GM19035 (cell line): ENCODE measurements at regions not wholly inside any gene's neighbourhood (a gene's known extent, or its start where the extent isn't known, plus 50 kb on each side); places are given as distances from the start of the nearest gene placed in this dataset.
"Not testable (repeated sequence)": the region's sequence is repeated elsewhere in the genome, so short reads cannot be mapped to it uniquely, and the experiment has no call there.

Source experiments
- ATAC-seq: cut with Tn5 transposase; IDR thresholded peaks from one replicate; pipeline ENCODE4 v1.9.1; 2021; ENCODE audit not compliant: unreplicated experiment

GRCh38 chr15:96209285-96209735, 121.2 kb upstream of the NR2F2 start:
- no peak for ATAC-seq

- ATAC-seq, result no peak
Observed at GRCh38 chr15:96213045-96213444, 117.5 kb upstream of the NR2F2 start.

- no peak for ATAC-seq
Observed at GRCh38 chr15:96213896-96214295, 116.6 kb upstream of the NR2F2 start.

- ATAC-seq, result not testable (repeated sequence)
Observed at GRCh38 chr15:96216481-96216880, 114.0 kb upstream of the NR2F2 start.

- no peak for ATAC-seq
Observed at GRCh38 chr15:96217983-96218382, 112.5 kb upstream of the NR2F2 start.

GRCh38 chr15:96218623-96219455, 111.7 kb upstream of the NR2F2 start:
- no peak for ATAC-seq

GRCh38 chr15:96219681-96220080, 110.8 kb upstream of the NR2F2 start:
- ATAC-seq, result no peak

- ATAC-seq, result no peak
Observed at GRCh38 chr15:96220657-96221056, 109.8 kb upstream of the NR2F2 start.

GRCh38 chr15:96222981-96223380, 107.5 kb upstream of the NR2F2 start:
- no peak for ATAC-seq

- ATAC-seq, result no peak
Observed at GRCh38 chr15:96223939-96224338, 106.6 kb upstream of the NR2F2 start.

GRCh38 chr15:96225642-96226259, 104.7 kb upstream of the NR2F2 start:
- no peak for ATAC-seq

GRCh38 chr15:96230526-96231181, 99.8 kb upstream of the NR2F2 start:
- no peak for ATAC-seq

- no peak for ATAC-seq
Observed at GRCh38 chr15:96232335-96232734, 98.2 kb upstream of the NR2F2 start.

GRCh38 chr15:96234109-96234892, 96.2 kb upstream of the NR2F2 start:
- ATAC-seq, result peak; percentile 55

- no peak for ATAC-seq
Observed at GRCh38 chr15:96237002-96237401, 93.5 kb upstream of the NR2F2 start.

- no peak for ATAC-seq
Observed at GRCh38 chr15:96242761-96243160, 87.7 kb upstream of the NR2F2 start.

- ATAC-seq, result no peak
Observed at GRCh38 chr15:96243701-96244100, 86.8 kb upstream of the NR2F2 start.

- no peak for ATAC-seq
Observed at GRCh38 chr15:96245252-96245651, 85.2 kb upstream of the NR2F2 start.

- no peak for ATAC-seq
Observed at GRCh38 chr15:96246057-96246456, 84.4 kb upstream of the NR2F2 start.

GRCh38 chr15:96247621-96248305, 82.7 kb upstream of the NR2F2 start:
- ATAC-seq, result no peak

GRCh38 chr15:96252148-96252547, 78.4 kb upstream of the NR2F2 start:
- no peak for ATAC-seq
